AG04449 (cell line): ENCODE measurements at regions not wholly inside any gene's neighbourhood (a gene's known extent, or its start where the extent isn't known, plus 50 kb on each side); places are given as distances from the start of the nearest gene placed in this dataset.

Source experiments
- CTCF ChIA-PET: fragments of 350-600 bp; formaldehyde crosslinking; extraction: SDS; loops from one replicate; lab custom pipeline; 2021; ENCODE audit warnings: antibody characterized with exemption; lab: Yijun Ruan, JAX
- POLR2A ChIA-PET: fragments of 400-600, 350-600 bp; formaldehyde crosslinking; extraction: SDS; loops from one replicate; lab custom pipeline; 2020; ENCODE audit warnings: antibody characterized with exemption, inconsistent platforms; lab: Yijun Ruan, JAX
- DNase-seq: peaks from one replicate; pipeline ENCODE4 v3.0.0-alpha.2; 2010; ENCODE audit warnings: low read depth, low spot score
- H3K4me3 ChIP-seq: 2 replicates; pipeline ENCODE4 v1.5.1; 2011; ENCODE audit warnings: low read depth, mild to moderate bottlenecking, control low read depth, low read length
- CTCF ChIP-seq: IDR thresholded peaks from one replicate; pipeline ENCODE4 v1.5.1; 2011; ENCODE audit warnings: mild to moderate bottlenecking, moderate library complexity, low read length, control low read depth, inconsistent platforms; ENCODE audit not compliant: insufficient read depth; ENCODE audit errors: missing control alignments

DNA sequence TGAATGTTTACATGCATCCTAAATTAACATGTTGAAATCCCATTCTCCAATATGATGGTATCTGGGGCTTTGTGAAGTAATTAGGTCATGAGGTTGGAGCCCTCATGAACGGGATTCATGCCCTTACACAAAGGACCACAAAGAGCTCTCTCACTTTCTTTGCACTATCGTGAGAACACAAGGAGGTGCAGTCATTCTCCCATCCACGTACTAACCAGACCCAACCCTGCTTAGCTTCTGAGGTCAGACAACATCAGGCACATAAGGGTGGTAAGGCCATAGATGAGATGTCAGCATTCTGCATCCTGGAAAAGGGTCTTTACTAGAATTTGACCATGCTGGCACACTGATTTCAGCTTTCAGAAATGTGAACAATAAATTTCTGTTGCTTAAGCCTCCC lies 1211.9 kb upstream of the MIR17HG start:
- CTCF ChIA-PET: no interaction called here
- no peak overlapping the region for H3K4me3 ChIP-seq
- DNase-seq: no peak
- TF ChIP-seq CTCF: no peak
- POLR2A ChIA-PET: no interaction called here

- POLR2A ChIA-PET: no interaction called here
- no peak overlapping the region for H3K4me3 ChIP-seq
- no peak for DNase-seq
- CTCF ChIA-PET: no interaction called here
- TF ChIP-seq CTCF: no peak
Observed at GRCh38 chr13:90142251-90142650, 1205.2 kb upstream of the MIR17HG start.

DNA sequence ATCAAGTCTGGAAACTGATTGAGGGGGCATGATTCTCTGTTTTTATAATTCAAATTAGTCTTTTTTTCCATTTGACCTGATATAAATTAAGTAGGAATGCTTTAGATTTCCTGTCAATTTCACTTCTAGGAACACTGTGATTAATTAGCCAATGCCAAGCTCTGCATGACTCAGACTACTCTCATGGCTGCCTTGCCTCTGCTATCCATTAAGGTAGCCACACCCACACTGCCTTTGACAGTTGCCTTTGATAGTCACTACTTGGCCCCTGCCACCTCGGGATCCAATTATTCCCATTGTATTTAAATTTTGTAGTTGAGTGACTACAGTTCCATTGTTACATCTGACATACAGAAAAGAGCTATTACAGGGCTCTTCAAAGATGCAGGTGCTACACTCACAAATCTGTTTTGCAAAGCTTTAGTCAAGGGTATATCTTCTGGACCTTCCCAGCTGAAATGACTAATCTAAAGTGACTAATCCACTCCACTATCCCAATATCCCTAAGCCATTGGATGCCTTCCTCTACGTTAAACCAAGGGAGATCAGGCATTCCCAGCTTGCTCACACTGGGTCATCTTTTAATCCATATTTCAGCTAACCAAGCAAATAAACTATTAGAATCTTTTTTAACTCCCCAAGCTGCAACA lies 1193.1 kb upstream of the MIR17HG start:
- POLR2A ChIA-PET: no interaction called here
- TF ChIP-seq CTCF: no peak

DNA sequence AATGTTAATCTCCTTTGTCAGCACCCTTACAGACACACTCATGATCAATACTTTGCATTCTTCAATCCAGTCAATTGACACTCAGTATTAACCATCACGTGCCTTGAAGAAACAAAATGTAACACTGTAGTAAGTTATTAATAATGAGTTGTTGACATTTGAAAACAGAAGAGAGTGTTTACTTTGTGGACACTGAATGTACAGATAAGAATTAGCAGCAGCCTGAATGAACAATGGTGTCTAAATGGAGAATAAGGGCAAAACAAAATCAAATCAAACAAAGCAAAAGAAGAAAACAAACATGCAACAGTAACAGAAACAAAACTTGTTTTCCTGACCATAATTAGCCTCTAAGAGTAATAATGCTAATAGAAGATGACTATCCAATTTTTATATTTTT lies 1191.1 kb upstream of the MIR17HG start:
- POLR2A ChIA-PET: no interaction called here
- H3K4me3 ChIP-seq: no peak overlapping the region
- TF ChIP-seq CTCF: no peak
- no peak for DNase-seq
- CTCF ChIA-PET: no interaction called here

More for the DNA sequence above, 1193.1 kb upstream of the MIR17HG start:
- H3K4me3 ChIP-seq: no peak overlapping the region
- CTCF ChIA-PET: no interaction called here
- no peak for DNase-seq

GRCh38 chr13:90168953-90169352 lies 1178.5 kb upstream of the MIR17HG start:
- DNase-seq: no peak
- no peak overlapping the region for H3K4me3 ChIP-seq
- POLR2A ChIA-PET: interaction anchor here (0.7 kb wide), 1 partner anchor 286 kb away, joined by 4 read pairs; no protein-coding TSS in a partner anchor
- CTCF ChIA-PET: no interaction called here
- no peak for TF ChIP-seq CTCF

- TF ChIP-seq CTCF: no peak
- POLR2A ChIA-PET: no interaction called here
- no peak for DNase-seq
- H3K4me3 ChIP-seq: no peak overlapping the region
- CTCF ChIA-PET: no interaction called here
Observed at GRCh38 chr13:90170208-90170607, 1177.3 kb upstream of the MIR17HG start.
